ENCODE measurements at regions not wholly inside any gene's neighbourhood (a gene's known extent, or its start where the extent isn't known, plus 50 kb on each side); places are given as distances from the start of the nearest gene placed in this dataset.
"Not testable (repeated sequence)": the region's sequence is repeated elsewhere in the genome, so short reads cannot be mapped to it uniquely, and the experiment has no call there.

- Histone ChIP-seq H3K27ac (no peak overlapping the region), H3K36me3 (ENCODE audit: low read depth) (no peaks in the 10 kb centered on the region), H3K4me3 (no peak overlapping the region), H3F3A (ENCODE audit: insufficient read depth, low read depth) (peaks cover 10% of the 10 kb centered on the region), H2AFZ (no peak overlapping the region), H4K20me1 (ENCODE audit: insufficient read depth) (no peaks in the 10 kb centered on the region), H3K9me3 (ENCODE audit: insufficient read depth, low read depth) (no peaks in the 10 kb centered on the region), H3K4me2 (no peak overlapping the region), H3K4me1 (replicated peaks; ENCODE audit: insufficient read depth) (peaks cover 13% of the 10 kb centered on the region), H3K9me2 (ENCODE audit: insufficient read depth) (no peaks in the 10 kb centered on the region), H3K27me3 (ENCODE audit: insufficient read depth, low read depth) (no peaks in the 10 kb centered on the region), H3K79me2 (ENCODE audit: low read depth) (no peaks in the 10 kb centered on the region)
- POLR2A ChIA-PET (ENCODE audit: unreplicated experiment): no interaction called here
- CTCF ChIA-PET: no interaction called here
- no TSS peak for BruUV-seq (replicated peaks)
- no peak for TF ChIP-seq CTCF (conservative IDR thresholded peaks at IDR 0.05)
- no peak for TF ChIP-seq EZH2 (IDR thresholded peaks at IDR 0.05; ENCODE audit: low read depth)
- intact Hi-C loops (cut with micrococcal nuclease; ENCODE audit: unreplicated experiment): no loop called here
- DNase-seq: no peak
Observed at GRCh38 chr12:116664085-116664484, 73.8 kb downstream of the SPRING1 start.

GRCh38 chr12:116662612-116663144 lies 75.2 kb downstream of the SPRING1 start:
- Histone ChIP-seq H3F3A (ENCODE audit: insufficient read depth, low read depth) (peaks cover 10% of the 10 kb centered on the region), H2AFZ (no peak overlapping the region), H3K9me3 (ENCODE audit: insufficient read depth, low read depth) (no peaks in the 10 kb centered on the region), H4K20me1 (ENCODE audit: insufficient read depth) (no peaks in the 10 kb centered on the region), H3K4me3 (no peak overlapping the region), H3K27me3 (ENCODE audit: insufficient read depth, low read depth) (no peaks in the 10 kb centered on the region), H3K4me1 (replicated peaks; ENCODE audit: insufficient read depth) (peaks cover 22% of the 10 kb centered on the region), H3K27ac (no peak overlapping the region), H3K36me3 (ENCODE audit: low read depth) (no peaks in the 10 kb centered on the region), H3K79me2 (ENCODE audit: low read depth) (no peaks in the 10 kb centered on the region), H3K9me2 (ENCODE audit: insufficient read depth) (no peaks in the 10 kb centered on the region), H3K4me2 (no peak overlapping the region)
- BruUV-seq (replicated peaks): no TSS peak
- TF ChIP-seq CTCF (conservative IDR thresholded peaks at IDR 0.05) (no peak), EZH2 (IDR thresholded peaks at IDR 0.05; ENCODE audit: low read depth) (no peak)
- CTCF ChIA-PET: interaction anchor here (0.9 kb wide), 1 partner anchor 10 kb away, joined by 3 read pairs; no protein-coding TSS in a partner anchor
- intact Hi-C loops (cut with micrococcal nuclease; ENCODE audit: unreplicated experiment): no loop called here
- POLR2A ChIA-PET (ENCODE audit: unreplicated experiment): no interaction called here
- no peak for DNase-seq

- no peak for DNase-seq
- Histone ChIP-seq H3K9me3 (ENCODE audit: insufficient read depth, low read depth) (no peaks in the 10 kb centered on the region), H4K20me1 (ENCODE audit: insufficient read depth) (no peaks in the 10 kb centered on the region), H3K4me1 (replicated peaks; ENCODE audit: insufficient read depth) (peaks cover 22% of the 10 kb centered on the region), H3K79me2 (ENCODE audit: low read depth) (no peaks in the 10 kb centered on the region), H3K27me3 (ENCODE audit: insufficient read depth, low read depth) (0 out of 2 replicates have a peak, but pooled peaks cover 3% of the 10 kb centered on the region), H3K4me3 (no peak overlapping the region), H3K36me3 (ENCODE audit: low read depth) (no peaks in the 10 kb centered on the region), H3K9me2 (ENCODE audit: insufficient read depth) (no peaks in the 10 kb centered on the region), H3F3A (ENCODE audit: insufficient read depth, low read depth) (peaks cover 10% of the 10 kb centered on the region), H3K27ac (no peak overlapping the region), H2AFZ (no peak overlapping the region), H3K4me2 (no peak overlapping the region)
- TF ChIP-seq EZH2 (IDR thresholded peaks at IDR 0.05; ENCODE audit: low read depth) (no peak), CTCF (conservative IDR thresholded peaks at IDR 0.05) (no peak)
- BruUV-seq (replicated peaks): no TSS peak
- CTCF ChIA-PET: no interaction called here
- POLR2A ChIA-PET (ENCODE audit: unreplicated experiment): no interaction called here
- intact Hi-C loops (cut with micrococcal nuclease; ENCODE audit: unreplicated experiment): loop anchor here (2.0 kb wide), 1 partner anchor 37 kb away; no protein-coding TSS in a partner anchor
Observed at GRCh38 chr12:116661341-116661740, 76.5 kb downstream of the SPRING1 start.

- peaks cover 22% of the 10 kb centered on the region for H3K4me1 ChIP-seq (replicated peaks; ENCODE audit: insufficient read depth)
- H3K36me3 ChIP-seq (ENCODE audit: low read depth); H3K4me3 ChIP-seq; H3K27ac ChIP-seq; H3F3A ChIP-seq (ENCODE audit: insufficient read depth, low read depth); H4K20me1 ChIP-seq (ENCODE audit: insufficient read depth); H3K27me3 ChIP-seq (ENCODE audit: insufficient read depth, low read depth); CTCF ChIA-PET; BruUV-seq (replicated peaks); H3K9me3 ChIP-seq (ENCODE audit: insufficient read depth, low read depth); DNase-seq; H3K79me2 ChIP-seq (ENCODE audit: low read depth); POLR2A ChIA-PET (ENCODE audit: unreplicated experiment); H3K9me2 ChIP-seq (ENCODE audit: insufficient read depth); H2AFZ ChIP-seq; H3K4me2 ChIP-seq: not testable (repeated sequence)
- intact Hi-C loops (cut with micrococcal nuclease; ENCODE audit: unreplicated experiment): loop anchor here (2.0 kb wide), 1 partner anchor 38 kb away; no protein-coding TSS in a partner anchor
Observed at GRCh38 chr12:116660740-116661139, 77.1 kb downstream of the SPRING1 start.
